ENCODE measurements at regions not wholly inside any gene's neighbourhood (a gene's known extent, or its start where the extent isn't known, plus 50 kb on each side); places are given as distances from the start of the nearest gene placed in this dataset.
"Not testable (repeated sequence)": the region's sequence is repeated elsewhere in the genome, so short reads cannot be mapped to it uniquely, and the experiment has no call there.

DNA sequence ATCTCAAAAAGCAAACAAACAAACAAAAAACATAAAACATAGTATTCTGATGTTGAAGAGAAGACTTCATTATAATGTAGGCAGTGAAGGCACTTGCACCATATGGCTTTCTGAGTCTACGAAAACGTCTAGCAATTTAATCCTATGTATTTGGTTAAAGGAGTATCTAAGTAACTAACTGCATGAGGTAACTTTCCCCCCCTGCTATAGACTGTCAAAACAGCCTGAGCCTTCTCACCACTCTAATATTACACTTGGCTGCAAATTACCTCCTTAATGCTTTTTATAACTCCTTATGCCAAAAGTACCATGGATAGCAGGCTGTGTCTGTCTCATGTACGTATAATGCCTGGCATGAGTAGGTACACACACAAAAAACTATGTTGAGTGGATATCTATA, 607.6 kb upstream of the FLRT2 start:
- no peak for DNase-seq

DNA sequence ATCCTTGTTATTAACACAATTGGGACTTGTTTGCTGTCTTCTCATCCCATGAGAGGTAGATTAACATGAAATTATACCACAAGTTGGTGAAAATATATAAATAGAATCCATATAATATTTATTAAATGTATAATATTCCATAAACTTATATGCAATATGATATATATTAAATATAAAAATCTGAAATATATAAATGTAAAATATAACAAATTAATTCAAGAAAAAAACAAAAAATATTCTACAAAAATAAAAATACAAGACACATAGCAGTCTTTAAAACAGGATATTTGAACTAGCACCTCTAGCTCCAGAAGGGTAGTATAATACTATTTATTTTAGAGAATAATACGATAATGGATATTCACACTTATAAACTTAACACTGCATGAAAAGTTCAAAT, 603.3 kb upstream of the FLRT2 start:
- DNase-seq: no peak

DNA sequence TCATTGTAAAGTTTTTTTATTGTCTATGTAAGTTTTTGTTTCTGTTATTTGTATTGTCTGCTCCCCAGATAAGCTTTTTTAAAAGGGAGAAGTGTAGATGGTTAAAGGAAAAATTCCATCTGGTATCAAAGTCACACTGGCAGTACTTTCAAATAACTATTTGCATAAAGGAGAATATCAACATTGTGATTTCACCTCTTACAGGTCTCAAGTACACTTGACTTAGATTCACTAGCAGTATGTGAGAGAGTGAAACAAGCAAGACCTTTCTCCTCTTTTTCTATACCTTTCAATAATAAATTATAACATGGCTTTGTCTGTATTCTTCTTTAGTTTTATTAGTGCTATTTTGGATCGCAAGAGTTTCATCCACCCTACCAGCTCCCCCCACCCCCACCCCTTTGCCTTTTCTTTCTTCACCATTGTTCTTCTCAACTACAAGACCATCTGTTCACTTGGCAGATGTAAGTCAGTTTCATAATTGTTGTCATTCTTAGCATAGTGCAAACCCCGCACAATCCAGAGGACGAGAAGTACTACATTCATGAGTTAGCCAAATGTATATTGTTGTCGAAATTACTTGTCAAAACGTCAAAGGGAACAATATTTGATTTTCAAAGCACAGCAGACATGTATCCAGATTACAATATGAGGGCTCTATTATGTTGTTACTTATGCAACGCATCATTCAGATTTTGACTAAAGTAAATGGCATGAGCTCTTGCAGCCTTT, 602.7 kb upstream of the FLRT2 start:
- no peak for DNase-seq

DNA sequence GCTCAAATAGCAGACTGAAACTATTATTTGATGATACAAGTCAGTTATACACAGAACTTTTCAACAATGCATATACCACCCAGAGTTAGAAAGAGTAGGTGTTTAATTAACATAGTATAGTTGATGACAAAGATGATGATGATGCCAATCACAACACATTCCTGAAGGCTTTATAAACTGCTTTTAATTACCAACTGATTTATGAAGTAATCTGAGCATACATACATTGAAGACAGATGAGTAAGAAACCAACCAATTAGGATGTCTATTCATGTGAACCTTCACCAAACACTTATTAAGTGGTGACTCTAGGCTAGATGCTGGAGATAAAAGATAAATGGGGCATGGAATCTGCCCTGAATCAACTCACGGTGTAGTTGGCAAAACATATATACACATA, 600.9 kb upstream of the FLRT2 start:
- DNase-seq: no peak

GRCh38 chr14:84929834-84930233, 600.1 kb upstream of the FLRT2 start:
- no peak for DNase-seq

- no peak for DNase-seq
Measured at GRCh38 chr14:84937016-84937415, 592.9 kb upstream of the FLRT2 start.

- no peak for DNase-seq
Measured at GRCh38 chr14:84937449-84937848, 592.5 kb upstream of the FLRT2 start.

DNA sequence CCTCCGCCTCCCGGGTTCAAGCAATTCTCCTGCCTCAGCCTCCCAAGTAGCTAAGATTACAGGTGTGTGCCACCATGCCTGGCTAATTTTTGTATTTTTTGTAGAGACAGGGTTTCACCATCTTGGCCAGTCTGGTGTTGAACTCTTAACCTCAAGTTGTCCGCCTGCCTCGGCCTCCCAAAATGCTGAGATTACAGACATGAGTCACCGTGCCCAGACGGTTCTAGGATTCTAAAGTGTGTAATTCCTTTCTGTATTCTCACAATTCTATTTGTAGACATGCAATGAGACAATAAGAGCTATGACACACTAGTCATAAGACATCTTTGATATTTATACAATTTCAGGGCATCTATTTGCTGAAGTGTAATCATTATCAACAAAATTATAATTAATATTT, 585.0 kb upstream of the FLRT2 start:
- not testable (repeated sequence) for DNase-seq

- DNase-seq: no peak
Measured at GRCh38 chr14:84959851-84960520, 570.0 kb upstream of the FLRT2 start.

DNA sequence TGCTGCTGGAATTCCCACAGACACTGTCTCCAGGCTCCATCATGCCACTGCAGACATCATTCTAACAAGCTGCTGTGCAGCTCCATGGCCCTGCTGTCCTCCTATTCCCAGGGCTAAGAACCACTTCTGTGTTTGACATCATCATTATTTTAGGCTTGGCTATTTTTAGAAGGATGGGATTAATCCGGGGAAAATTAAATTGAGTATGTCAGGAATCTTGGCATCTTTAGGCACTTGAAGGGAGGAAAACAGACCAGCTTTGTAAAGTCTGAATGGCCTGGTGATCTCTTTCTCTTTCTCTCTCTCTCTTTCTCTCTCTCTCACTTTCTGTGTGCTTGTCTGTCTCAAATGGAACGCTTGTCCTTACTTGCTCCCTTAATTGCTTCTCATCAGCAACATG, 568.3 kb upstream of the FLRT2 start:
- DNase-seq: no peak

DNA sequence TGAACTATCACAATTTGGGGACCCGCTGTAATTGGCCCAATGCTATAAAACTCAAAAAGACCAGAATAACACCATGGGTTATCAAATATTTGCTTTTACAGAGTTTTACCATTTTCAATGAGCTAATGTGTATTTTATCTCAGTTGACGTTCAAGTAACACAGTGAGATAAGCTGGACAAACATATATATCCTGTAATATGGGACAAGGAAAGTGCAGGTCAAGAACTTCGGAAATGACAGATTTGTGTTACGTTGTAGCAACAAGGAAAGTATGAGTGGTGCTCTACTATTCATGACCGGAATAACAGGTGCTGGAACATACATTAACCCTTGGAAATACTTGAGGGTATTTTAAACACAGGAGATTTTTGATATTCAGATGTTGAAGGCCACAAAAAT, 566.4 kb upstream of the FLRT2 start:
- DNase-seq: no peak

DNA sequence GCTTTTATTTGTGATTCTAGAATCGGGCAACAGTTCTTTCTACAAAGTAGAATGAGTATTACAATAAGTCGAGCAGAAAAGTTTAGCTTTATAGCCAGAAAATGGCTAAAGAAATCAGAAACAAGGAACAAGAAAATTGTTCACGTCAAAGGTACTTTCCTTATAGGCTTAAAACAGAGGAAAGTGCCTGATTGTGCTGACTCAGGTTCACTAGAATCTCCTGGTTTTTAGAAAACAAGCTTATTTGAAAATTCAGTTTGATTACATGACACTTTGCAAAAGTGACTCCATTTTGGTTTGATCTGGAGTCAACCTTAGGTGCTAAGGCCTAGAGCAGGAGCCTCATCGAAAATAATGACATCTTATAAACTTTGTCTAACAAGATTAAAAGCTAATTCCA, 564.7 kb upstream of the FLRT2 start:
- DNase-seq: no peak

DNA sequence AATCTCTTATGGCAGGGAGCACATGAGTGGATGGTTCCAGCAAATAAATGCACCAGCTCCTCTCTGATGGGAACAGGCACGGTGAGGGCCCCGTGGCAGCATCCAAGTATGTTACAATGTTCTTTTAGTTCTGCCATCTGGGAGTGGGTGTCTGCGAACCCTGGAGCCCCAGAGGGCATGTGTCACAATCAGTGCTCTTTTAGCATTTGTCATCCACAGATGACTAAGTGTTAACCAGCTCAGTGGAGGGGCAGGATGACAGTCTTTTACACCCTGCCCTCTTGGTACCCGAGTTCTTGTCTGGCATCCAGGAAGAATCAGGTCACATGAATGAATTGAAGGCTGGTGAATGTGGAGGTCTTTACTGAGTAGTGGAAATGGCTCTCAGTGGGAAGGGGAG, 560.4 kb upstream of the FLRT2 start:
- DNase-seq: no peak

- no peak for DNase-seq
Measured at GRCh38 chr14:84975241-84975902, 554.6 kb upstream of the FLRT2 start.

DNA sequence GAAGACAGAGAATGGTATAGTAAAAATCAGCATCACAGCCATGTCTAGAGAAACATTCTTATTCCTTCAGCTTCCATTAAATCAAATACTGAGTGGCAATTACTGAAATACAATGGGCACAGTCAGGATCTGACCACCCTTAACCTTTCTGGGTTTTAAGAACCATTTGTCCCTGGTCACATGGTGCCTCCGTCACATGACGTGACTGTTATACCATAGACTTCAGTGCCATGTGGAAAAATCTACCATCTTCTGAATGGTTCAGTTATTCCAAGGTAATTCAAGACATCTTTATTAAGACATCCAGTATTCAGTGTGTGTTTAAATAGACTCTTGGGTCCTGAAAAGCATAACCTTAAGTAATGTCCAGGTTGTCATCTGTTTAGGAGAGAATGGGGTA, 553.1 kb upstream of the FLRT2 start:
- DNase-seq: no peak

- DNase-seq: no peak
Measured at GRCh38 chr14:84987042-84987441, 542.9 kb upstream of the FLRT2 start.

GRCh38 chr14:84988357-84988756, 541.6 kb upstream of the FLRT2 start:
- DNase-seq: no peak

- no peak for DNase-seq
Measured at GRCh38 chr14:84991021-84991420, 538.9 kb upstream of the FLRT2 start.

GRCh38 chr14:84998216-84998615, 531.7 kb upstream of the FLRT2 start:
- DNase-seq: no peak

DNA sequence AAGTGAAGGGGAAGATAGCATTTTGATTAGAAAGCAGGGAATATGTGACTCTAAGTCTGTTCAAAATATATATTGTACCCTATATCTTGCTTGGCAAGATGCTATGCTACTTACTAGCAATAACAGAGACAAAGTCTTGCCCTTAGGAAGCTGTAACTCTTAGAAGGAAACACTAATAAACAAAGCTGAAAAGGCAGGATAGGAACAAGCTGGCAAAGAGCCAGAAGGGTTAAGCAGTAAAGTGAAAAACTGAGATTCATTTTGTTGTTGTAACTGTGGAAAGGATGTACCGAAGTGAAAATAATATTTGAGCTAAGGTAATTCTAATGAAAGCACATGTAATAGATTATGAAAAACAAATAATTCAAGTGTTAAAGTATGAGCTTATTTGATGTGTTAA, 527.1 kb upstream of the FLRT2 start:
- no peak for DNase-seq

GRCh38 chr14:85003805-85004204, 526.1 kb upstream of the FLRT2 start:
- no peak for DNase-seq

DNA sequence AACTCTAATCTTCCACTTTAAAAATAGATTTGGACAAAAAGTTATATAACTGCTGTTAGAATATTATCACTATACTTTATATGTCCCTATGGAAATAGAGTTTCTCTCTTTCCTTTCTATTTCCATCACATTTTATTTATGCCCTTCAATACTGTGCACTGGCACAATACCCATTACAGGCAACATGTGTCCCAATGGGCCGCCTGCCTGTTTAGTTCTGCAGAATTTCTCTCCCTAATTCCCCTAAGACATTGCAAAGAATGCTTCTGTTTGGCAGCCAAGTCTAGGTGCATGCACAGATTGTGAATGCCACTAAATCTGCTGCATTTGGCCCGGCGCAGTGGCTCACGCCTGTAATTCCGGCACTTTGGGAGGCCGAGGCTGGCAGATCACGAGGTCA, 520.4 kb upstream of the FLRT2 start:
- no peak for DNase-seq

GRCh38 chr14:85010186-85010585, 519.8 kb upstream of the FLRT2 start:
- DNase-seq: no peak

DNA sequence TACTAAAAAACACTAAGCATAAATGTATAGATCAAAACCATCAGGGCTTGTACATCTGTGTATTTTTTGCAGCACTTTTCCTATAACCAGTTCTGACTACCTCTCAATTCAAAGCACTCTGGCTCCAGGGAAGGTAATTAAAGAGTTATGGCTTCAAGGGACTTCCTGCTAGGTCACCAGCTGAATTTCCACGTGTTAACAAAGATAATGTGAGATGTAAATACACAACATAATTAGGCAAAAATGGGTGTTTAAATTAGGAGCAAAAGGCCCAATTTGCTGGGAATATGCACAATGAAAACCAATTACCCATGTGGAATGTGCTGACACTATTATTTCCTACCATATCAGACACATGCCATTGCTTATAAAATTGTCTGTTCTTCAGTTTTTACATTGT, 513.4 kb upstream of the FLRT2 start:
- no peak for DNase-seq

Measured in activated CD4-positive, alpha-beta T cell treated with anti-CD3 and anti-CD28 coated beads, Interleukin-2, amount 50 U/mL, for 4 hours (primary cell).